IMR-90 (cell line): ENCODE measurements at regions not wholly inside any gene's neighbourhood (a gene's known extent, or its start where the extent isn't known, plus 50 kb on each side); places are given as distances from the start of the nearest gene placed in this dataset.

ENCODE experiments used
- ATAC-seq: fragments of 200-7000 bp; cut with Tn5 transposase; 2 replicates; pipeline ENCODE4 v1.9.1; 2020; ENCODE audit warnings: low read depth, mild to moderate bottlenecking, moderate library complexity
- BruUV-seq: library from RNA; stranded (reverse); fragments of 400-500 nt; replicated peaks from 2 replicates; lab custom pipeline; 2021; lab: Mats Ljungman, UMichigan
- CTCF ChIA-PET: fragments of 300-600 bp; formaldehyde crosslinking; extraction: SDS; loops from one replicate; lab custom pipeline; 2021; ENCODE audit warnings: antibody characterized with exemption; lab: Yijun Ruan, JAX
- POLR2A ChIA-PET: fragments of 300-600 bp; sonication (Branson Sonifier 250); formaldehyde crosslinking; loops from one replicate; lab custom pipeline; 2022; ENCODE audit warnings: antibody characterized with exemption; ENCODE audit not compliant: unreplicated experiment; lab: Charles Lee
- DNase-seq: peaks from one replicate; pipeline ENCODE4 v3.0.0; 2013
- H2AFZ ChIP-seq: replicated peaks from 2 replicates; pipeline ENCODE3; 2013; ENCODE audit warnings: low read length, mild to moderate bottlenecking; ENCODE audit not compliant: poor library complexity
- H2AK5ac ChIP-seq: 2 replicates; pipeline ENCODE4 v1.6.1; 2013; ENCODE audit warnings: low read depth, low read length, inconsistent platforms
- H2AK9ac ChIP-seq: replicated peaks from 2 replicates; pipeline ENCODE3; 2013; ENCODE audit warnings: mild to moderate bottlenecking, low read depth, low read length, moderate library complexity; ENCODE audit not compliant: poor library complexity
- H2BK120ac ChIP-seq: 2 replicates; pipeline ENCODE4 v1.6.1; 2013; ENCODE audit warnings: low read depth, low read length, inconsistent platforms
- H2BK15ac ChIP-seq: 3 replicates; pipeline ENCODE4 v1.6.1; 2013; ENCODE audit warnings: low read depth, low read length, inconsistent platforms
- H2BK20ac ChIP-seq: 2 replicates; pipeline ENCODE4 v1.6.1; 2013; ENCODE audit warnings: low read depth, mild to moderate bottlenecking, inconsistent platforms, low read length, moderate library complexity
- H2BK5ac ChIP-seq: 2 replicates; pipeline ENCODE4 v1.6.1; 2013; ENCODE audit warnings: mild to moderate bottlenecking, low read depth, low read length, inconsistent platforms; ENCODE audit not compliant: poor library complexity, severe bottlenecking
- H3K14ac ChIP-seq: replicated peaks from 2 replicates; pipeline ENCODE4 v1.6.1; 2013; ENCODE audit warnings: low read depth, low read length, inconsistent platforms
- H3K18ac ChIP-seq: 2 replicates; pipeline ENCODE4 v1.6.1; 2013; ENCODE audit warnings: low read depth, low read length, control low read depth
- H3K23ac ChIP-seq: 2 replicates; pipeline ENCODE4 v1.6.1; 2013; ENCODE audit warnings: low read depth, low read length, inconsistent platforms
- H3K27ac ChIP-seq: 2 replicates; pipeline ENCODE4 v1.5.1; 2013; ENCODE audit warnings: mild to moderate bottlenecking, control low read depth, low read length; ENCODE audit not compliant: insufficient read depth
- H3K27me3 ChIP-seq: 2 replicates; pipeline ENCODE4 v1.6.1; 2013; ENCODE audit warnings: low read length; ENCODE audit not compliant: control insufficient read depth, insufficient read depth
- H3K36me3 ChIP-seq: 2 replicates; pipeline ENCODE4 v1.6.1; 2013; ENCODE audit warnings: low read length, mixed read lengths; ENCODE audit not compliant: control insufficient read depth, insufficient read depth
- H3K4ac ChIP-seq: 2 replicates; pipeline ENCODE4 v1.6.1; 2013; ENCODE audit warnings: low read depth, low read length, inconsistent platforms
- H3K4me1 ChIP-seq: 2 replicates; pipeline ENCODE4 v1.6.1; 2013; ENCODE audit warnings: low read length, mixed read lengths; ENCODE audit not compliant: control insufficient read depth, insufficient read depth
- H3K4me2 ChIP-seq: 2 replicates; pipeline ENCODE4 v1.6.1; 2013; ENCODE audit warnings: low read depth, mild to moderate bottlenecking, control low read depth, low read length, moderate library complexity
- H3K4me3 ChIP-seq: 2 replicates; pipeline ENCODE4 v1.5.1; 2013; ENCODE audit warnings: low read depth, mild to moderate bottlenecking, control low read depth, low read length, moderate library complexity; ENCODE audit not compliant: insufficient read depth
- H3K56ac ChIP-seq: 2 replicates; pipeline ENCODE4 v1.6.1; 2013; ENCODE audit warnings: low read length, inconsistent platforms; ENCODE audit not compliant: insufficient read depth; ENCODE audit errors: extremely low read depth
- H3K79me1 ChIP-seq, 2 experiments: 2 replicates each; pipeline ENCODE4 v1.6.1; 2013; ENCODE audit warnings: low read length in 2 of 2, inconsistent platforms in 1 of 2, low read depth in 1 of 2
- H3K9ac ChIP-seq: 2 replicates; pipeline ENCODE4 v1.6.1; 2013; ENCODE audit warnings: low read depth, low read length, control low read depth
- H3K9me1 ChIP-seq: 2 replicates; pipeline ENCODE4 v1.6.1; 2013; ENCODE audit warnings: low read length, inconsistent platforms; ENCODE audit not compliant: insufficient read depth
- H3K9me3 ChIP-seq: 2 replicates; pipeline ENCODE4 v1.6.1; 2013; ENCODE audit warnings: low read length; ENCODE audit not compliant: control insufficient read depth, insufficient read depth
- H4K20me1 ChIP-seq: 2 replicates; pipeline ENCODE4 v1.6.1; 2013; ENCODE audit warnings: low read length, inconsistent platforms; ENCODE audit not compliant: insufficient read depth
- H4K5ac ChIP-seq: 2 replicates; pipeline ENCODE4 v1.6.1; 2013; ENCODE audit warnings: mild to moderate bottlenecking, low read depth, low read length, control low read depth
- H4K8ac ChIP-seq, 2 experiments: 2 replicates each; pipeline ENCODE4 v1.6.1; 2013; ENCODE audit warnings: low read depth in 2 of 2, low read length in 2 of 2, control low read depth in 1 of 2, inconsistent platforms in 1 of 2
- H4K91ac ChIP-seq: 2 replicates; pipeline ENCODE4 v1.6.1; 2013; ENCODE audit warnings: low read depth, low read length, inconsistent platforms; ENCODE audit not compliant: insufficient read depth
- BHLHE40 ChIP-seq: fragments of 150-350 bp; IDR thresholded peaks from 2 replicates; pipeline ENCODE4 v1.6.1; 2016; ENCODE audit warnings: mild to moderate bottlenecking, low read depth, low read length
- CEBPB ChIP-seq: IDR thresholded peaks from 2 replicates; pipeline ENCODE4 v1.6.1; 2012; ENCODE audit warnings: low read depth, low read length, improper control_type of control experiment
- CHD1 ChIP-seq: IDR thresholded peaks from 2 replicates; pipeline ENCODE4 v1.6.1; 2012; ENCODE audit warnings: low read depth, low read length, improper control_type of control experiment
- CTCF ChIP-seq: conservative IDR thresholded peaks from 2 replicates; pipeline ENCODE4 v1.5.1; 2012; ENCODE audit warnings: mild to moderate bottlenecking, low read depth, low read length, improper control_type of control experiment
- ELK1 ChIP-seq: fragments of 150-350 bp; IDR thresholded peaks from 2 replicates; pipeline ENCODE4 v1.6.1; 2016; ENCODE audit warnings: low read depth, mild to moderate bottlenecking, low read length, moderate library complexity, borderline replicate concordance
- FOS ChIP-seq: fragments of 150-350 bp; IDR thresholded peaks from 2 replicates; pipeline ENCODE4 v1.6.1; 2016; ENCODE audit warnings: low read depth, low read length
- MAFK ChIP-seq: IDR thresholded peaks from 2 replicates; pipeline ENCODE4 v1.6.1; 2012; ENCODE audit warnings: low read depth, low read length, improper control_type of control experiment
- MAZ ChIP-seq: IDR thresholded peaks from 2 replicates; pipeline ENCODE4 v1.6.1; 2012; ENCODE audit warnings: low read depth, mild to moderate bottlenecking, low read length, improper control_type of control experiment, moderate library complexity, borderline replicate concordance
- MXI1 ChIP-seq: IDR thresholded peaks from 2 replicates; pipeline ENCODE4 v1.6.1; 2012; ENCODE audit warnings: low read depth, mild to moderate bottlenecking, low read length, moderate library complexity, borderline replicate concordance
- NFE2L2 ChIP-seq: fragments of 150-350 bp; IDR thresholded peaks from 2 replicates; pipeline ENCODE4 v1.6.1; 2016; ENCODE audit warnings: low read depth, mild to moderate bottlenecking, low read length
- POLR2A ChIP-seq: IDR thresholded peaks from 2 replicates; pipeline ENCODE4 v1.6.1; 2012; ENCODE audit warnings: mild to moderate bottlenecking, low read depth, low read length
- RAD21 ChIP-seq: IDR thresholded peaks from 2 replicates; pipeline ENCODE4 v1.6.1; 2012; ENCODE audit warnings: low read length, improper control_type of control experiment
- RCOR1 ChIP-seq: IDR thresholded peaks from 2 replicates; pipeline ENCODE4 v1.6.1; 2012; ENCODE audit warnings: mild to moderate bottlenecking, low read length, improper control_type of control experiment; ENCODE audit not compliant: insufficient replicate concordance
- RFX5 ChIP-seq: IDR thresholded peaks from 2 replicates; pipeline ENCODE4 v1.8.0; 2012; ENCODE audit warnings: low read depth, mild to moderate bottlenecking, low read length, moderate library complexity
- SMC3 ChIP-seq: fragments of 150-350 bp; IDR thresholded peaks from 2 replicates; pipeline ENCODE4 v1.6.1; 2016; ENCODE audit warnings: low read depth, mild to moderate bottlenecking, antibody characterized with exemption, low read length, moderate library complexity
- USF2 ChIP-seq: fragments of 150-350 bp; IDR thresholded peaks from 2 replicates; pipeline ENCODE4 v1.6.1; 2017; ENCODE audit warnings: mild to moderate bottlenecking, antibody characterized with exemption, low read length, low read depth
- WGBS, 2 experiments: methylation state at CpG; one replicate each; pipeline versions ENCODE4 v1.1.5 to v1.1.7; 2013; ENCODE audit warnings: missing lambda C conversion rate in 2 of 2; ENCODE audit not compliant: insufficient read length in 1 of 2; ENCODE audit errors: extremely low coverage in 2 of 2; 5-methylcytosine and 5-hydroxymethylcytosine counted together
- dilution Hi-C: fragments of 300-500 bp; cut with HindIII; formaldehyde crosslinking; loops from one replicate; pipeline ENCODE4 v1.14.3; 2018; ENCODE audit warnings: low sequenced_read_pairs; ENCODE audit not compliant: unreplicated experiment
- in situ Hi-C: fragments of 300-500 bp; cut with MboI; formaldehyde crosslinking; loops from 3 replicates; pipeline ENCODE4 v1.14.3; 2019; ENCODE audit warnings: low sequenced_read_pairs, inconsistent platforms, mixed read lengths
- intact Hi-C: fragments of 100-400 bp; cut with micrococcal nuclease; formaldehyde crosslinking; loops from 2 replicates; pipeline ENCODE4 v1.10.0; 2022

GRCh38 chr3:96753124-96753523 is 61.3 kb upstream of the EPHA6 start:
- BruUV-seq = no TSS peak
- dilution Hi-C loops = no loop called here
- 69% methylated on average over 5 of the region's 13 CpGs; no CpG with 5 or more reads in 1 of the 2 experiments for WGBS, 2 experiments

More at GRCh38 chr3:96753124-96753523, 61.3 kb upstream of the EPHA6 start:
- ATAC-seq (no peak), DNase-seq (no peak)
- no peak overlapping the region for H2BK15ac ChIP-seq
- no peak overlapping the region for H2AK5ac ChIP-seq
- no peak overlapping the region for H3K56ac ChIP-seq
- in situ Hi-C loops (no loop called here), intact Hi-C loops (no loop called here)
- TF ChIP-seq FOS (no peak), MAFK (no peak), RFX5 (no peak), SMC3 (no peak), CHD1 (no peak), CEBPB (no peak), RCOR1 (no peak), ELK1 (no peak), MAZ (no peak), USF2 (no peak), MXI1 (no peak), RAD21 (no peak), NFE2L2 (no peak), BHLHE40 (no peak), POLR2A (no peak), CTCF (no peak)
- no peak overlapping the region for H3K4me3 ChIP-seq
- no peak overlapping the region for H2BK5ac ChIP-seq
- ChIA-PET POLR2A (no interaction called here), CTCF (no interaction called here)
- no peaks in the 10 kb centered on the region for H3K27me3 ChIP-seq
- no peak overlapping the region for H3K23ac ChIP-seq
- no peak overlapping the region for H4K8ac ChIP-seq
- no peak overlapping the region for H3K4me2 ChIP-seq
- no peak overlapping the region for H2BK20ac ChIP-seq
- no peak overlapping the region for H2BK120ac ChIP-seq
- H3K9me1 ChIP-seq = no peaks in the 10 kb centered on the region
- no peak overlapping the region for H3K18ac ChIP-seq
- no peak overlapping the region for H2AK9ac ChIP-seq
- H3K14ac ChIP-seq = no peak overlapping the region
- no peak overlapping the region for H2AFZ ChIP-seq
- H3K9me3 ChIP-seq = peaks cover 20% of the 10 kb centered on the region
- no peaks in the 10 kb centered on the region for H3K36me3 ChIP-seq
- H3K4ac ChIP-seq = no peak overlapping the region
- H3K9ac ChIP-seq = no peak overlapping the region
- no peak overlapping the region for H3K27ac ChIP-seq
- no peak overlapping the region for H4K91ac ChIP-seq
- no peaks in the 10 kb centered on the region for H4K20me1 ChIP-seq
- no peak overlapping the region for H4K5ac ChIP-seq
- no peaks in the 10 kb centered on the region for H3K79me1 ChIP-seq
- no peaks in the 10 kb centered on the region for H3K4me1 ChIP-seq
